Fibroblast of lung (primary cell): ENCODE measurements at regions not wholly inside any gene's neighbourhood (a gene's known extent, or its start where the extent isn't known, plus 50 kb on each side); places are given as distances from the start of the nearest gene placed in this dataset.

Experiments used
- EZH2 ChIP-seq: IDR thresholded peaks from 2 replicates; pipeline ENCODE4 v1.5.1; 2012; ENCODE audit warnings: low read length, control low read depth, mild to moderate bottlenecking; ENCODE audit errors: missing control alignments
- TF ChIP-seq, protein P1 (sequence below), 2 donors: IDR thresholded peaks in 1 of 2; conservative IDR thresholded peaks in 1 of 2; 1 replicate in 1 of 2; 2 replicates in 1 of 2; pipeline ENCODE4 v1.5.1; 2011 to 2012; ENCODE audit warnings: low read length in 2 of 2, control low read depth in 1 of 2, inconsistent platforms in 1 of 2, low read depth in 1 of 2, mild to moderate bottlenecking in 1 of 2

DNA sequence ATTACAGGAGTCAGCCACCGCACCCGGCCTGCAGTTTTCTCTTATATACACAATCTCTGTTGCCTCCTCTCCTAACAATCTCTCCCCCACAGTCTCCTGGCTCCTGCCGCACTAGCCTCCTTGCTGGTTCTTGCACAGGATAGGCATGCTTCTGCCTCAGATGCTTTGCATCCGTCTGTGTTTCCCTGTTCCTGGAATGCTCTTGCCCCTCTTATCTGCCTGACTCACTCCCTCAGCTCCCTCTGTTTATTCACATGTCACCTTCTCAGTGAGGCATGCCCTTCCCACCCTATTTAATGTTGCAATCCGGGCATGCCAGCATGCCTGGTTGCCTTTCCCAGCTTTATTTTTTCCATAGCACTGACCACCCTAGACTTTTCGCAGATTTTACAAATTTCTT lies 161.9 kb downstream of the PHF8 start:
- TF ChIP-seq, protein P1, sequence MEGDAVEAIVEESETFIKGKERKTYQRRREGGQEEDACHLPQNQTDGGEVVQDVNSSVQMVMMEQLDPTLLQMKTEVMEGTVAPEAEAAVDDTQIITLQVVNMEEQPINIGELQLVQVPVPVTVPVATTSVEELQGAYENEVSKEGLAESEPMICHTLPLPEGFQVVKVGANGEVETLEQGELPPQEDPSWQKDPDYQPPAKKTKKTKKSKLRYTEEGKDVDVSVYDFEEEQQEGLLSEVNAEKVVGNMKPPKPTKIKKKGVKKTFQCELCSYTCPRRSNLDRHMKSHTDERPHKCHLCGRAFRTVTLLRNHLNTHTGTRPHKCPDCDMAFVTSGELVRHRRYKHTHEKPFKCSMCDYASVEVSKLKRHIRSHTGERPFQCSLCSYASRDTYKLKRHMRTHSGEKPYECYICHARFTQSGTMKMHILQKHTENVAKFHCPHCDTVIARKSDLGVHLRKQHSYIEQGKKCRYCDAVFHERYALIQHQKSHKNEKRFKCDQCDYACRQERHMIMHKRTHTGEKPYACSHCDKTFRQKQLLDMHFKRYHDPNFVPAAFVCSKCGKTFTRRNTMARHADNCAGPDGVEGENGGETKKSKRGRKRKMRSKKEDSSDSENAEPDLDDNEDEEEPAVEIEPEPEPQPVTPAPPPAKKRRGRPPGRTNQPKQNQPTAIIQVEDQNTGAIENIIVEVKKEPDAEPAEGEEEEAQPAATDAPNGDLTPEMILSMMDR (conservative IDR thresholded peaks at IDR 0.05 in 1 of 2, IDR thresholded peaks at IDR 0.05 in 1 of 2; ENCODE audit: low read depth in 1 of 2, low read length in 2 of 2): no peak
- no peak for TF ChIP-seq EZH2
